GM12864 (cell line): ENCODE measurements at regions not wholly inside any gene's neighbourhood (a gene's known extent, or its start where the extent isn't known, plus 50 kb on each side); places are given as distances from the start of the nearest gene placed in this dataset.

Source experiments
- DNase-seq: peaks from one replicate; pipeline ENCODE4 v3.0.0-alpha.2; 2011; ENCODE audit warnings: low read depth
- H3K4me3 ChIP-seq: 2 replicates; pipeline ENCODE4 v1.5.1; 2011; ENCODE audit warnings: mild to moderate bottlenecking, low read depth, low read length, control low read depth
- CTCF ChIP-seq: IDR thresholded peaks from 2 replicates; pipeline ENCODE4 v1.5.1; 2011; ENCODE audit warnings: low read depth, mild to moderate bottlenecking, moderate library complexity, low read length, control low read depth, inconsistent platforms; ENCODE audit errors: missing control alignments

- no peak overlapping the region for H3K4me3 ChIP-seq
- no peak for TF ChIP-seq CTCF
- no peak for DNase-seq
Measured at GRCh38 chr5:12645582-12645981, 741.3 kb upstream of the CTNND2 start.

GRCh38 chr5:12636209-12636608, 732.0 kb upstream of the CTNND2 start:
- H3K4me3 ChIP-seq: no peak overlapping the region
- TF ChIP-seq CTCF: no peak
- no peak for DNase-seq

GRCh38 chr5:12626556-12626955, 722.3 kb upstream of the CTNND2 start:
- no peak for DNase-seq

GRCh38 chr5:12625667-12626263, 721.5 kb upstream of the CTNND2 start:
- TF ChIP-seq CTCF: no peak
- no peak for DNase-seq
- no peak overlapping the region for H3K4me3 ChIP-seq

More at GRCh38 chr5:12626556-12626955, 722.3 kb upstream of the CTNND2 start:
- TF ChIP-seq CTCF: no peak
- H3K4me3 ChIP-seq: no peak overlapping the region

GRCh38 chr5:12624776-12625560, 720.7 kb upstream of the CTNND2 start:
- no peak overlapping the region for H3K4me3 ChIP-seq
- TF ChIP-seq CTCF: no peak
- no peak for DNase-seq

- H3K4me3 ChIP-seq: no peak overlapping the region
Measured at GRCh38 chr5:12623408-12623807, 719.2 kb upstream of the CTNND2 start.

More at GRCh38 chr5:12623408-12623807, 719.2 kb upstream of the CTNND2 start:
- TF ChIP-seq CTCF: no peak
- DNase-seq: no peak
